ENCODE measurements at regions not wholly inside any gene's neighbourhood (a gene's known extent, or its start where the extent isn't known, plus 50 kb on each side); places are given as distances from the start of the nearest gene placed in this dataset.

DNA sequence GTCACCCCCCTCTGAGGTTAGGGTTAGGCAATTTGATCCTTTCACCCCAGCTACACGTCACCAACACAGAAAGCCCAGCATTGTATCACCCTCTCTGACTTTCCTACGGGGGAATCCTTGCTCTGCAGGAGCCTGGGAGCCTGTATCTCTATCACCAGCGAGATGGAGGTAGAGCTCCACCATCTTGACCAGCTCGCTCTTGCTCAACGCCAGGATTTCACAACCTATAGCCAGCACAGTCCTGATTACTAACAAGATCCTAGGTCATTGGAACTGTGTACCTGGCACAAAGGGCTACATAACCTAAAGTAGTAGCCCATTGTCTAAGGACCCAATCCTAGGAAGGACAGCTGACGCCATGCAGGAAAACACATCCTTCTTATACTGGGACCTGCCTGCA, 66.1 kb downstream of the DMRTA2 start:
- TF ChIP-seq BACH2 (CRISPR knock-in tag; IDR thresholded peaks at IDR 0.05; ENCODE audit: borderline replicate concordance) (no peak), ZFP3 (CRISPR knock-in tag; IDR thresholded peaks at IDR 0.05) (no peak), SNAI2 (CRISPR knock-in tag; IDR thresholded peaks at IDR 0.05) (no peak), ARNTL (CRISPR knock-in tag; IDR thresholded peaks at IDR 0.05; ENCODE audit: borderline replicate concordance, low read depth) (no peak), CREB5 (CRISPR knock-in tag; IDR thresholded peaks at IDR 0.05; ENCODE audit: low read depth) (no peak), TCF4 (CRISPR knock-in tag; IDR thresholded peaks at IDR 0.05; ENCODE audit: borderline replicate concordance) (no peak), ISL1 (CRISPR knock-in tag; IDR thresholded peaks at IDR 0.05) (no peak), GLIS3 (CRISPR knock-in tag; IDR thresholded peaks at IDR 0.05) (no peak), ZFP30 (CRISPR knock-in tag; IDR thresholded peaks at IDR 0.05) (no peak)
